Activated CD4-positive, alpha-beta T cell treated with anti-CD3 and anti-CD28 coated beads for 4 hours (primary cell): ENCODE measurements at regions not wholly inside any gene's neighbourhood (a gene's known extent, or its start where the extent isn't known, plus 50 kb on each side); places are given as distances from the start of the nearest gene placed in this dataset.

Source experiments
- DNase-seq, 2 donors: peaks; one replicate each; pipeline ENCODE4 v3.0.0-alpha.2; 2020

GRCh38 chr6:4402477-4402976 is 267.2 kb upstream of the ECI2 start:
- no peak for DNase-seq

DNA sequence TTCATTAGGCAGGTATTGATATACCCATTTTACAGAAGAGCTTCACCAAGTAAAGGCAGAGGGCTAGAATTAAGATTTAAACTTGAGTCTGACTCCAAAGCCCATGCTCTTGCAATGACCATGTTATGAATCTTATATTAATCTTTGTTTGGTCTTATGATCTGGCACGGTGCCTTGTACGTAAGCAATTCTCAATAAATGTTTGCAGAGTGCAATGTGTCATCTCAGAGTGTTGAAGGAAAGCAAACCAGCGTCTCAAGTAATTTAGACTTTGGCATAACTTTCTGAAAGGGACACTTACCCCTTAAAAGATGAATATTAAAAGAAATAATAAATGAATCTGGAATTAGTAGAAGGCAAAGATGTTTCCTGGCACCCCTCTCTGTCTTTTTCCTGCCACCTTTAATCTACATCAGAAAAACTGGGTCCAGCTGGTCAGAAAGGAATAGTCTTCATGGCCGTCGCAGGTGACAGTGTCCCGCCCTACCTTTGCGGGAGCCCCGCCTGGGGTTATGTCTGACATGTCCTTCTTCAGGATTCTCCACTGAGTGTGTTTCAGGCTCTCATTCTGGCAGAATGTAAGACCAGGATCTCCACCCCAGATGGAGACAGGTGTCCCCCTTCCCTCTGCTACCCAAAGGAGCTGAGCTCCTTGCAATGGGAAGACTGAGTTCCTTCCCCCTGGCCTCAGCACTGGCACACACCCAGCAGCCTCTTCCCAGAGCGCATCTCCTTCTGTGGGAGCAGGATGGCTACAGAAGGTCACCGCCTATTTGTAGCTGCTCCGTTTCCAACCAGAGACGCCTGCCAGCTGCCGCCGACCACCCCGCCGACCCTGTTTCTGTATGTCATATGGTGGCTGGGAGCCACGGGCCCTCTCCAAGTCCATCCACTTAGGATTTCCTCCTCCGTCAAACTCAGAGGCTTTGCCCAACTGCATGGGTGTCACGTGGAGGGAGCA is 266.3 kb upstream of the ECI2 start:
- no peak for DNase-seq

GRCh38 chr6:4399656-4400055 is 264.3 kb upstream of the ECI2 start:
- DNase-seq, result no peak

GRCh38 chr6:4398791-4399190 is 263.4 kb upstream of the ECI2 start:
- DNase-seq, result no peak

DNA sequence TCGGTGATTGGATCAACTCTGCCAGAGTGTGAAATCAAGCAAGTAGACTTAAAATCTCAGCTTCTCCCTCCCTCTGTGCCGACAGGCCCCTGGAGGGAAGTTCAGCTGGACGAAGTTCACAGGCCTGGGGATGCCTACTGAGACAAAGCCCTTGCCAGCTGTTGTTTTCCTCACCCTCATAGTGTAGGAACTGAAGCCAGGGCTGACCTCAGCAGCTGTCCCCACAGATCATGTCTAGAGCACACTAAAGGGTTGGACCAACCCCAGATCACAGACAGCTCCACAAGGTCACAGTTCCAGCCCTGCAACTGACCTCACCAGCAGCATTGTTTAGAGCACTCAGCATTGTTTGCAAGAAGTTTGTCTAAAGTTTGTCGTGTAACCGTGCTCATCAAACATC is 261.9 kb upstream of the ECI2 start:
- no peak for DNase-seq

GRCh38 chr6:4396044-4396443 is 260.7 kb upstream of the ECI2 start:
- no peak for DNase-seq

DNA sequence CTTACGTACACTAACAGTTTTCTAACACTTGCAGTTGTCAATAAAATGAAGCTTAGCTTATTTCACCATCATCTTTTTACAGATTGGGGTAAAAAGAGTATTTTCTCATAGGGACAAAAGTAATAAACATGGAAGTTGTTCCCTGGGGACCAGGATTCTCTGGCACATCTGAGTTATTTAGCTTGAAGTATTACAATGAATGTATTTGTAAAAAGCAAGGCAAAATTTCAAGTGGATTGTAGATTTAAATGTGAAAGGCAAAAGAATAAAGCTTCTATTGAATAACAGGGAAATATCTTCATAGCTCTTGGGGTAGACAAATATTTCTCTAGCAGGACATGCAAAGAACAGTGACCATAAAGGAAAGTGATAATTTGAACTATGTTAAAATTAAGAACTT is 260.0 kb upstream of the ECI2 start:
- no peak for DNase-seq

- no peak for DNase-seq
Measured at GRCh38 chr6:4394786-4395185, 259.4 kb upstream of the ECI2 start.

DNA sequence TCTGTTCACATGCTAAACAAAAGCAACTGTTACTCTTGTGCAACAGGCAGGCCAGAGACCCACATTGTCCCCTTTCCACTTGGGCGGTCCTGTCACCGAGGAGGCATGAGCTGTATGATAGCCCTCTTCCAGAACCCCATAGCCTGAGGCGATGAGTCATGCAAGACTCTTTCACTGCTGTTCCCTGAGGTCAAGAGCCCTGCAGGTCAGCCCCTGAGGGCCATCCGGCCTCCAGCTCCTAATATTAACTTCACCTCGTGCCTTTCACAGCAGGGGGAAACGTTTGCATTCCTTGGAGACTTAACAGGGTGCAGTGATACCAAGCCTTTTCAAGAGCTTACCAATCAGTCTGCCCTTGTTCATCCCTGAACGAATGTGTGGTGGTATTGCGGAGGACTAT is 253.3 kb upstream of the ECI2 start:
- no peak for DNase-seq

DNA sequence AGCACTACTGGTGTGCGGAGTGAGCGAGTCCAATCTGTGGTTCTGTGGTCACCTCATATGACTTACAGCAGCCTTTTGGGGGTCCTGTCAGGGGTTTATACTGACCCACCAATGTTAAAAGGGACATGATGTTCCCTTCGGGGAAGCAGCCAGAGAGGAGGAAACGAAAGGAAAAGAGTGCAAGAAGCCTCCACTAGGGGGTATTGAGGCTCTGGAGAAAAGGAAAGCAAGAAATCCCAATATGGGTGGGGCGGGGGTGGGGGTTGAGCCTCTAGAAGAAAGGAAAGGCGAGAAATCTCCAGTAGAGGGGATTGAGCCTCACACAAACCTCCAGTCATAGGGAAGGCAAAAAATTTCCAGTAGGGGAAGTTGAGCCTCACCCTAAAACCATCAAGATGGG is 249.3 kb upstream of the ECI2 start:
- no peak for DNase-seq

GRCh38 chr6:4383910-4384638 is 248.7 kb upstream of the ECI2 start:
- no peak for DNase-seq

GRCh38 chr6:4382362-4382853 is 247.0 kb upstream of the ECI2 start:
- no peak for DNase-seq

- DNase-seq, result no peak
Measured at GRCh38 chr6:4381381-4381780, 246.0 kb upstream of the ECI2 start.

DNA sequence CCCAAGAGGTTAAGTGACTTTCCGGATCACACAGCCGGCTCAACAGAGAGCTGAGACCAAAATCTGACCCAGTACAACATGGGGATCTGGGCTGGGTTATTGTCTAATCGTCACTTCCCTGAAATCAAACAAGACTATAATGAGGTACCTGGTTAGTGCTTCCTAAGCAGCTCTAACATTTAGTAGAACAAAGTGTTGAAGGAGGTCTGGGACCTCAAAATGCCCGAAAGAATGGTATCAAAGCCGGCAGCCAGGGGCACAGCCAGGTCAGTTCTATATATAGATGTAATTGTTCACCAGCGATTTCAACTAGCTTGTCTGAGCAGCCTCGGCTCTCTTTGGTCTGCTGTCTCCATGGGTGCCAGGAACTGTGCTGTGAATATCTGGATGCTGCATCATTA is 245.5 kb upstream of the ECI2 start:
- DNase-seq, result no peak

DNA sequence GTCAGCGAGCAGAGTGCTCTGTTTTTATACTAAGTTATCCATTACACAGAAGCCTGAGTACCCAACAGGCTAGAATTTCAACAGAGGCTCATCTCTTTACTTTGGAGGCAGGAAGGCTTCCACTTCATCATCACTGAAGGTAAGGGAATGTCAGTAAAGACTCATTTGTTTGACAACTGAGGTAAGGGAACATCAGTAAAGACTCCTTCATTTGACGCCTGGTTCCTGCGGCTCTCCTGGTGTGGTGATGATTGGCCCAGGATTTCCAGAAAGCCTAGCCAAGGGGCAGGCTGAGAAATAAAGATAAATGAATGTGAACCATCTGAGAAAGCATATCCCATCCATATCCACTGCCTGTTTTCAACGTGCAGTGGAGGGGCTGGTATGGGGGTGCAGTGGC is 244.6 kb upstream of the ECI2 start:
- no peak for DNase-seq

DNA sequence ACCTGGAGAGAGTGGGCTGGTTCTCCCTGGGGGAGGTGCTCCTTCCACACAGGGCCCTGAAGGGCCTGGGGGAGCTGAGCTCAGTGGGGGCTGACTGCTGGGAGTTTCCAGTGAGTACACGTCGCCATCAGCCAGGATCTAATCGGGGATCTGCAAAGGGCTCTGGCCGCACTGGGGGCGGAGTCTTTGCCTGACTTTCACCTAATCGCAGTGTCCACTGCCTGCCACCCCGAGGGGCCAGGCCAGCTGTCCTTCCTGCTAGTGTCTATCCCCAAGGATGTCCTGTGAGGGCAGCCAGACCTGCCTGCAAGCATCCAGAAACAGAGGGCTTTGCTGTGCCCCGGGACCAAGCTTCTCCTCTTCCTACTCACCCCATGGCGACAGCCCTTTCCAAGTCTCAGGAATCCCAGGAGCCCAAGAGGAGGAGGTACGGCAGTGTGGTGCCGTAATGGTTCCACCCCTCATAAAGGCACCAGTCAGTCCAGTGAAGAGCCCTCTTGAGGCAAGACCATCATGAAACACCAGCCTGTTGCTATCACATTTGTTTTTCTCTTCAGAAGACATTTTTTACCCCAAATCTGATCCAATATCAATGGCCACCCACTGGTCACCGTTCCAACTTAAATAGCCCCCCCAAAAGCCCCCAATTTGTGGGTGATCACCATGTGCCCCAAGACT is 243.1 kb upstream of the ECI2 start:
- DNase-seq, result no peak

GRCh38 chr6:4377603-4378002 is 242.2 kb upstream of the ECI2 start:
- no peak for DNase-seq

- DNase-seq, result no peak
Measured at GRCh38 chr6:4374216-4374615, 238.8 kb upstream of the ECI2 start.

- DNase-seq, result no peak
Measured at GRCh38 chr6:4372866-4373265, 237.5 kb upstream of the ECI2 start.

DNA sequence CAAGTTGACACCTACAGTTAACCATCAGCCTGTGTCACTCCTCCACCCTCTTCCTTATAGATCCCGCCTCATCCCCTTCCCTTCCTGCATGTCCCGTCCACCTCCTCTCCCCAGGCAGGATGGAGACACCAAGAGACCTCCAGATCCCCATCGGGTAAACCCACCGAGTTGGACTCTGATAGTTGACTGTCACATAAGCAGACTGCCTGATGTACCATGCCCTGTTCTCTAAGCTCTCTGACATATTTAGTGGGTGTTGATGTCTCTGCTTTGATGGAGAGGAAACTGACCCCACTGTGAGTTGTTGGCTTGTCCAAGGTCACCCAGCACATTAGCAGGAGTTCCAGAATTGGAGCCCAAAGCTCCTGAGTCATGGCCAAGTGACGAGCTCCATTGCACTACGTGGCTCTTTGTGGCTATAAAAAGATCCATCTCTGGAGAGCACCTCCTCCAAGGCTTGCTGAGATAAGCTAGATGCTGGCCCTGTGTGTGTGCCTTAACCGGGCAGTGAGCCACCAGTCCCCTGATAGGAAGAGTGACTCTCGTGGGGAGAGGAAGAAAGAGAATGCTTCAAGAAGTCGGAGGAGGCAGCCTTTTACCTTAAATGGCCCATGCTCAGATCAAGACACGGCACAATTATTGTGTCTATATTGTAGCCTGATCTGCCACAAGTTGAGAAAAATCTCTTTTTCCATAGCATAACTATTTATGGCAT is 236.0 kb upstream of the ECI2 start:
- no peak for DNase-seq

DNA sequence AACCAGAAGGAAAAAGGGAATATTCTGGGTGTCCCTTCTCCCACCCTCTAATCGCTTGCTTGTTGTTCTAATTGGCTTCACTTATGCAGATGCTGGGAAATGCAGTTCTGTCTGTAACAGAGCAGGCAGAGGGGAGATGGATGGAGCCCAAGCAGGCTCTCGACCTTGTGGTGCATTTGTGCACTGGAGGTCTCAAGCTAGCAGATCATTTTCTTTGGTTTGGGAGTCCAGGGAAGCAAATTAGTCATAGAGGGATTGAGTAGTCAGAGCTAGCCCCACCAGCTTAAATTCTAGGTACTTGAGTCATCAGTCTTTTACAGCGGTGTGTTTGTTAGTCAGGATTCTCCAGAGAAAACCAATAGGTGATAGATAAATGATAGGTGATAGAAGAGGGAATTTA is 234.7 kb upstream of the ECI2 start:
- no peak for DNase-seq

DNA sequence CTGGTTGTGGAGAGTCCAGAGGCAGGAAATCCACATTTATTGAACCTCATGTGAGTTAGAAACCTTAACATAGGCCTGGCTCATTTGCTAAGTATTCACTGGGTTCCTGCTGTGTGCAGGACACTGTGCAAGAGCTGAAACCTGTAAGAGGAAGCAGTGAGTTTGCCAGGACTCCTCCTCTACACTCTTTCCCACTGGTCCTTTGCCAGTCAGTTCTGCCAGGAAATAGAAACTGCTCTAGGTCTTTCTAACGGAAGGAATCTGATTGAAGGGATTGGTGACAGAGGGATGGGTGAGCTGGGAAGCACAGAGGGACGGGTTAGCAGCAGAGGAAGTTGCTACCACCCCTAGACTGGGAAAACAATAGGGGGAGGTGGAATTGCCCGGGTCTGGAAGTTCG is 234.2 kb upstream of the ECI2 start:
- DNase-seq, result no peak

GRCh38 chr6:4368649-4369048 is 233.3 kb upstream of the ECI2 start:
- DNase-seq, result no peak
